ENCODE measurements at regions not wholly inside any gene's neighbourhood (a gene's known extent, or its start where the extent isn't known, plus 50 kb on each side); places are given as distances from the start of the nearest gene placed in this dataset.

- Mint-ChIP-seq H3K4me1 (peaks cover 0 to 6% of the 10 kb centered on the region in 2 experiments; a peak in 1 of 4 replicates), H3K27ac (no peak overlapping the region), H3K36me3 (ENCODE audit: insufficient read depth in 1 of 3, low read depth in 3 of 3) (no peaks in the 10 kb centered on the region), H3K9me3 (peaks cover 0 to 5% of the 10 kb centered on the region in 2 experiments; a peak in 1 of 5 replicates), H3K4me3 (no peak overlapping the region), H3K27me3 (ENCODE audit: low read depth) (no peaks in the 10 kb centered on the region; the same call in 1 of the 2 replicates)
- no peak overlapping the region for H2AFZ ChIP-seq (ENCODE audit: low read length)
- H3K18ac ChIP-seq (ENCODE audit: insufficient read length, low read depth, low read length) = no peak overlapping the region
- H2BK15ac ChIP-seq (ENCODE audit: low read depth, low read length) = no peak overlapping the region
- no peak overlapping the region for H2AK5ac ChIP-seq (ENCODE audit: insufficient read length, low read length)
- H3K23me2 ChIP-seq (ENCODE audit: insufficient read length, low read depth, low read length, poor library complexity, severe bottlenecking) = no peaks in the 10 kb centered on the region
- H4K5ac ChIP-seq (ENCODE audit: insufficient read length, low read depth, low read length) = no peak overlapping the region
- H3K23ac ChIP-seq (ENCODE audit: insufficient read length, low read depth, low read length) = peak overlapping the region; percentile 56
- no peaks in the 10 kb centered on the region for H3K9me3 ChIP-seq (ENCODE audit: control insufficient read depth, low read depth, low read length)
- H2BK120ac ChIP-seq (ENCODE audit: low read depth, low read length, poor library complexity, severe bottlenecking) = no peak overlapping the region
- no peak overlapping the region for H3K9ac ChIP-seq (ENCODE audit: extremely low read depth, insufficient read length, low read length)
- no peaks in the 10 kb centered on the region for H3K27me3 ChIP-seq (ENCODE audit: insufficient read depth, low read length)
- no peak overlapping the region for H3K27ac ChIP-seq (ENCODE audit: insufficient read length, low read depth, low read length)
- H3K79me1 ChIP-seq (ENCODE audit: insufficient read depth, low read depth, low read length, poor library complexity, severe bottlenecking) = no peaks in the 10 kb centered on the region
- no peaks in the 10 kb centered on the region for H4K20me1 ChIP-seq (ENCODE audit: control insufficient read depth, insufficient read depth, insufficient read length)
- no peak overlapping the region for H2BK5ac ChIP-seq (ENCODE audit: insufficient read length, low read length)
- H4K8ac ChIP-seq (replicated peaks; ENCODE audit: insufficient read length, low read depth, low read length) = no peak overlapping the region
- no peak overlapping the region for H3T11ph ChIP-seq (ENCODE audit: low read length)
- TF ChIP-seq, protein P1, sequence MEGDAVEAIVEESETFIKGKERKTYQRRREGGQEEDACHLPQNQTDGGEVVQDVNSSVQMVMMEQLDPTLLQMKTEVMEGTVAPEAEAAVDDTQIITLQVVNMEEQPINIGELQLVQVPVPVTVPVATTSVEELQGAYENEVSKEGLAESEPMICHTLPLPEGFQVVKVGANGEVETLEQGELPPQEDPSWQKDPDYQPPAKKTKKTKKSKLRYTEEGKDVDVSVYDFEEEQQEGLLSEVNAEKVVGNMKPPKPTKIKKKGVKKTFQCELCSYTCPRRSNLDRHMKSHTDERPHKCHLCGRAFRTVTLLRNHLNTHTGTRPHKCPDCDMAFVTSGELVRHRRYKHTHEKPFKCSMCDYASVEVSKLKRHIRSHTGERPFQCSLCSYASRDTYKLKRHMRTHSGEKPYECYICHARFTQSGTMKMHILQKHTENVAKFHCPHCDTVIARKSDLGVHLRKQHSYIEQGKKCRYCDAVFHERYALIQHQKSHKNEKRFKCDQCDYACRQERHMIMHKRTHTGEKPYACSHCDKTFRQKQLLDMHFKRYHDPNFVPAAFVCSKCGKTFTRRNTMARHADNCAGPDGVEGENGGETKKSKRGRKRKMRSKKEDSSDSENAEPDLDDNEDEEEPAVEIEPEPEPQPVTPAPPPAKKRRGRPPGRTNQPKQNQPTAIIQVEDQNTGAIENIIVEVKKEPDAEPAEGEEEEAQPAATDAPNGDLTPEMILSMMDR (conservative IDR thresholded peaks at IDR 0.05) = no peak
- H3K4ac ChIP-seq (ENCODE audit: low read depth, low read length) = no peak overlapping the region
- no peak overlapping the region for H3K14ac ChIP-seq (ENCODE audit: insufficient read depth, low read length)
- no peak for DNase-seq
- no peaks in the 10 kb centered on the region for H3K4me1 ChIP-seq (ENCODE audit: insufficient read depth, low read length)
- no peak overlapping the region for H4K91ac ChIP-seq (ENCODE audit: insufficient read length, low read depth, low read length)
- no peak overlapping the region for H3K56ac ChIP-seq (ENCODE audit: insufficient read length, low read depth, low read length)
- H2BK12ac ChIP-seq (ENCODE audit: insufficient read length, low read depth, low read length) = no peak overlapping the region
- WGBS (ENCODE audit: extremely low coverage, insufficient read length, low lambda C conversion rate) = no CpG with 5 or more reads among the region's 8 CpGs
- H3K79me2 ChIP-seq (ENCODE audit: insufficient read depth, low read length) = no peaks in the 10 kb centered on the region
- H2BK20ac ChIP-seq (ENCODE audit: low read depth, low read length, poor library complexity, severe bottlenecking) = no peak overlapping the region
- no peak overlapping the region for H3K4me2 ChIP-seq (ENCODE audit: insufficient read depth, insufficient read length, low read length)
These were observed 128.3 kb upstream of the VEPH1 start for GRCh38 chr3:157631478-157631877.

Data from H9 (cell line).